B cell (primary cell): ENCODE measurements at regions not wholly inside any gene's neighbourhood (a gene's known extent, or its start where the extent isn't known, plus 50 kb on each side); places are given as distances from the start of the nearest gene placed in this dataset.

Experiments
- ATAC-seq: fragments of 200-7000 bp; cut with Tn5 transposase; one replicate; pipeline ENCODE4 v1.10.0; 2021; ENCODE audit warnings: low read depth, mild to moderate bottlenecking, moderate number of reproducible peaks, moderate library complexity
- CTCF ChIA-PET: fragments of 350-600 bp; sonication (Branson Sonifier 250); formaldehyde crosslinking; loops from one replicate; lab custom pipeline; 2021; ENCODE audit warnings: antibody characterized with exemption, inconsistent platforms; lab: Charles Lee
- POLR2A ChIA-PET: fragments of 350-600 bp; sonication (Branson Sonifier 250); formaldehyde crosslinking; loops from one replicate; lab custom pipeline; 2021; ENCODE audit warnings: antibody characterized with exemption; lab: Charles Lee
- DNase-seq: peaks from one replicate; pipeline ENCODE4 v3.0.0; 2013
- H2AFZ ChIP-seq: 2 replicates; pipeline ENCODE4 v1.6.1; 2012; ENCODE audit warnings: mild to moderate bottlenecking, low read depth, low read length; ENCODE audit not compliant: insufficient read depth, poor library complexity, severe bottlenecking
- H3K27ac ChIP-seq, 2 donors: 1 replicate in 1 of 2; 2 replicates in 1 of 2; pipeline ENCODE4 v1.5.1; 2012 to 2013; ENCODE audit warnings: low read length in 2 of 2, mild to moderate bottlenecking in 2 of 2, moderate library complexity in 1 of 2
- H3K27me3 ChIP-seq, 4 experiments: fragments of 200-600 bp in 1 of 4; sonication (generic) in 1 of 4; replicated peaks in 1 of 4; 1 replicate in 2 of 4; 2 replicates in 2 of 4; pipeline versions ENCODE4 v1.6.1 to v1.7.0; 2013 to 2016; ENCODE audit warnings: low read length in 3 of 4, mild to moderate bottlenecking in 2 of 4, mixed read lengths in 1 of 4, moderate library complexity in 1 of 4; ENCODE audit not compliant: insufficient read depth in 4 of 4, control insufficient read depth in 3 of 4; ENCODE audit errors: control extremely low read depth in 1 of 4
- H3K36me3 ChIP-seq, 2 experiments: replicated peaks in 1 of 2; 1 replicate in 1 of 2; 2 replicates in 1 of 2; pipeline versions ENCODE4 v1.6.1 to v1.7.1; 2013; ENCODE audit warnings: low read length in 1 of 2; ENCODE audit not compliant: insufficient read depth in 2 of 2, control insufficient read depth in 1 of 2; ENCODE audit errors: control extremely low read depth in 1 of 2, extremely low read depth in 1 of 2
- H3K4me1 ChIP-seq, 2 donors: fragments of 200-600 bp in 1 of 2; sonication (generic) in 1 of 2; 1 replicate in 1 of 2; 2 replicates in 1 of 2; pipeline versions ENCODE4 v1.5.1 to v1.6.1; 2013 to 2017; ENCODE audit warnings: low read length in 2 of 2; ENCODE audit not compliant: control insufficient read depth in 2 of 2, insufficient read depth in 2 of 2
- H3K4me2 ChIP-seq: replicated peaks from 2 replicates; pipeline ENCODE3; 2012; ENCODE audit warnings: mild to moderate bottlenecking, low read depth, low read length; ENCODE audit not compliant: poor library complexity, severe bottlenecking
- H3K4me3 ChIP-seq, 5 experiments: fragments of 200-600 bp in 1 of 5; sonication (generic) in 1 of 5; 1 replicate in 3 of 5; 2 replicates in 2 of 5; pipeline versions ENCODE4 v1.5.1 to v1.7.0; 2011 to 2016; ENCODE audit warnings: low read length in 4 of 5, mild to moderate bottlenecking in 4 of 5, low read depth in 2 of 5, control low read depth in 1 of 5, moderate library complexity in 1 of 5; ENCODE audit not compliant: insufficient read depth in 1 of 5; ENCODE audit errors: control extremely low read depth in 1 of 5, extremely low read depth in 1 of 5
- H3K79me2 ChIP-seq: fragments of 200-600 bp; sonication (generic); one replicate; pipeline ENCODE4 v1.6.0; 2016; ENCODE audit warnings: low read length; ENCODE audit not compliant: control insufficient read depth, insufficient read depth
- H3K9ac ChIP-seq: fragments of 200-600 bp; sonication (generic); 2 replicates; pipeline ENCODE4 v1.6.1; 2017; ENCODE audit warnings: mild to moderate bottlenecking, low read length, moderate library complexity
- H3K9me3 ChIP-seq, 3 donors: one replicate each; pipeline versions ENCODE4 v1.6.1 to v1.7.1; 2013; ENCODE audit warnings: low read length in 2 of 3; ENCODE audit not compliant: control insufficient read depth in 2 of 3, insufficient read depth in 1 of 3; ENCODE audit errors: control extremely low read depth in 1 of 3
- H4K20me1 ChIP-seq: 2 replicates; pipeline ENCODE4 v1.6.0; 2012; ENCODE audit warnings: mild to moderate bottlenecking, low read length; ENCODE audit not compliant: insufficient read depth, control insufficient read depth, poor library complexity, severe bottlenecking
- H3K27ac Mint-ChIP-seq: one replicate; pipeline ENCODE4 v1.8.0; 2021; ENCODE audit warnings: mixed read lengths
- H3K27me3 Mint-ChIP-seq: one replicate; pipeline ENCODE4 v1.8.0; 2021; ENCODE audit warnings: mixed read lengths
- H3K4me1 Mint-ChIP-seq: one replicate; pipeline ENCODE4 v1.8.0; 2021; ENCODE audit warnings: mixed read lengths
- H3K4me3 Mint-ChIP-seq: one replicate; pipeline ENCODE4 v1.8.0; 2021; ENCODE audit warnings: mixed read lengths
- H3K9me3 Mint-ChIP-seq: one replicate; pipeline ENCODE4 v1.8.0; 2022; ENCODE audit warnings: mixed read lengths; ENCODE audit not compliant: insufficient read depth
- EZH2 ChIP-seq: IDR thresholded peaks from 2 replicates; pipeline ENCODE4 v1.6.1; 2012; ENCODE audit warnings: borderline replicate concordance, low read depth, mild to moderate bottlenecking, moderate library complexity, low read length; ENCODE audit not compliant: insufficient read depth, poor library complexity, severe bottlenecking
- WGBS: methylation state at CpG from one replicate; pipeline ENCODE4 v1.1.5; 2013; ENCODE audit warnings: missing lambda C conversion rate; ENCODE audit not compliant: insufficient coverage; 5-methylcytosine and 5-hydroxymethylcytosine counted together
- intact Hi-C: fragments of 100-400 bp; cut with micrococcal nuclease; formaldehyde crosslinking; loops from one replicate; pipeline ENCODE4 v1.10.0; 2022
- TF ChIP-seq, protein P1 (sequence below): fragments of 200-600 bp; IDR thresholded peaks from one replicate; pipeline ENCODE4 v1.8.0; 2022; ENCODE audit warnings: antibody characterized with exemption, mild to moderate bottlenecking

DNA sequence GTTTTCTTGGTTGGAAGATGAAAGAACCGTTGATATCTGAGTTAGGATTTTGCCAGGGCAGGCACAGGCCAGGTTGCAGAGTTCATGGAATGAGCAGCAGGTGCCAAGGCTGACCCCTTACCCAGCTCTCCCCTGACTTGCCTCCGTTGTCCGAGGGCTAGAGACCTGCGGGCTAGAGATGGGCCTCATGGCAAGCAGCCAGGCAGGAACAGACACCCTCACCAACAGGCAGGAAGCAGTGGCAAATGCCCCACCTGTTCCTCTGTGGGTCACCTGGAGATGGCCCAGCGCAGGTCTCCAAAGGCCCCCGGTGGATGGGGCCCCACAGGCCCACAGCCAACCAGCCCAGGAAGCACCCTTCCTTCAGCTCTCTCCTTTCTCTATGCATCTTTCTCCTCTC, 186.7 kb upstream of the PMEPA1 start:
- peaks cover 0 to 2% (median 0%) of the 10 kb centered on the region in 3 donors for H3K9me3 ChIP-seq
- POLR2A ChIA-PET: no interaction called here
- no peaks in the 10 kb centered on the region for H4K20me1 ChIP-seq
- no peaks in the 10 kb centered on the region for H3K36me3 ChIP-seq
- CTCF ChIA-PET: no interaction called here
- TF ChIP-seq, protein P1, sequence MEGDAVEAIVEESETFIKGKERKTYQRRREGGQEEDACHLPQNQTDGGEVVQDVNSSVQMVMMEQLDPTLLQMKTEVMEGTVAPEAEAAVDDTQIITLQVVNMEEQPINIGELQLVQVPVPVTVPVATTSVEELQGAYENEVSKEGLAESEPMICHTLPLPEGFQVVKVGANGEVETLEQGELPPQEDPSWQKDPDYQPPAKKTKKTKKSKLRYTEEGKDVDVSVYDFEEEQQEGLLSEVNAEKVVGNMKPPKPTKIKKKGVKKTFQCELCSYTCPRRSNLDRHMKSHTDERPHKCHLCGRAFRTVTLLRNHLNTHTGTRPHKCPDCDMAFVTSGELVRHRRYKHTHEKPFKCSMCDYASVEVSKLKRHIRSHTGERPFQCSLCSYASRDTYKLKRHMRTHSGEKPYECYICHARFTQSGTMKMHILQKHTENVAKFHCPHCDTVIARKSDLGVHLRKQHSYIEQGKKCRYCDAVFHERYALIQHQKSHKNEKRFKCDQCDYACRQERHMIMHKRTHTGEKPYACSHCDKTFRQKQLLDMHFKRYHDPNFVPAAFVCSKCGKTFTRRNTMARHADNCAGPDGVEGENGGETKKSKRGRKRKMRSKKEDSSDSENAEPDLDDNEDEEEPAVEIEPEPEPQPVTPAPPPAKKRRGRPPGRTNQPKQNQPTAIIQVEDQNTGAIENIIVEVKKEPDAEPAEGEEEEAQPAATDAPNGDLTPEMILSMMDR: no peak
- TF ChIP-seq EZH2: no peak
- ATAC-seq: no peak
- Mint-ChIP-seq H3K27me3 (peaks cover 29% of the 10 kb centered on the region), H3K4me3 (no peak overlapping the region), H3K9me3 (no peaks in the 10 kb centered on the region), H3K27ac (no peak overlapping the region), H3K4me1 (no peaks in the 10 kb centered on the region)
- no peak overlapping the region for H3K9ac ChIP-seq
- no peak overlapping the region for H3K4me2 ChIP-seq
- intact Hi-C loops: no loop called here
- H2AFZ ChIP-seq: no peak overlapping the region
- H3K4me3 ChIP-seq: no peak overlapping the region
- peaks cover 0 to 11% (median 2%) of the 10 kb centered on the region in 4 experiments for H3K27me3 ChIP-seq
- no peaks in the 10 kb centered on the region for H3K79me2 ChIP-seq
- WGBS: 78% methylated on average over 6 of the region's 6 CpGs
- H3K4me1 ChIP-seq: no peaks in the 10 kb centered on the region
- H3K27ac ChIP-seq: no peak overlapping the region
- no peak for DNase-seq

DNA sequence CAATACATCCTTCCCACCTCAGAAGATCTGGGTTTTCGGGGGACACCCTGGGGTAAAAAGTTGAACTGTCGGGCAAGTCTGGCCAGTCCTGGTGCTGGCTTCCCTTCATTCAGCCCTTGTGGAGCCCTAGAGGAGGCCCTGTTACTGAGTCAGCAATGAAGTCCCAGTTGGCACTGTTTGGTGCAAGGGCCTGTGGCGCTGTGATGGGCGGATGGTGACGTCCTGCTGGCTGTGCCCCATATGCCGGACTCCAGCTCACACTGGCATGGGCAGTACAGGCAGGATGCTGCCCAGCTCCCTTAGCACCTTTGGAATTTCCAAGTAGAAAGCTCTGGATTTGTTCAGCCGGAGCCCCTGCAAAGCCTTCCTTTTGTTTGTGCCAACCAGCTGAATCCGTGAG, 186.2 kb upstream of the PMEPA1 start:
- WGBS: 93% methylated on average over 8 of the region's 8 CpGs
- no peak for TF ChIP-seq EZH2
- TF ChIP-seq, protein P1: no peak
- CTCF ChIA-PET: no interaction called here
- Mint-ChIP-seq H3K4me1 (no peaks in the 10 kb centered on the region), H3K9me3 (no peaks in the 10 kb centered on the region), H3K27me3 (peaks cover 29% of the 10 kb centered on the region), H3K27ac (no peak overlapping the region), H3K4me3 (no peak overlapping the region)
- Histone ChIP-seq H4K20me1 (no peaks in the 10 kb centered on the region), H3K4me3 (no peak overlapping the region), H3K9me3 (peaks cover 0 to 2% (median 0%) of the 10 kb centered on the region in 3 donors), H3K79me2 (no peaks in the 10 kb centered on the region), H3K36me3 (no peaks in the 10 kb centered on the region), H3K4me2 (no peak overlapping the region), H3K27me3 (peaks cover 0 to 11% (median 1%) of the 10 kb centered on the region in 4 experiments), H3K27ac (no peak overlapping the region), H3K4me1 (no peaks in the 10 kb centered on the region), H2AFZ (no peak overlapping the region), H3K9ac (no peak overlapping the region)
- intact Hi-C loops: no loop called here
- ATAC-seq: no peak
- POLR2A ChIA-PET: no interaction called here
- no peak for DNase-seq
